ENCODE measurements at regions not wholly inside any gene's neighbourhood (a gene's known extent, or its start where the extent isn't known, plus 50 kb on each side); places are given as distances from the start of the nearest gene placed in this dataset.

GRCh38 chr21:28174701-28175100 lies 818.0 kb downstream of the LTN1 start:
- TF ChIP-seq CTCF (IDR thresholded peaks at IDR 0.05): no peak
- no peak for TF ChIP-seq POLR2A (IDR thresholded peaks at IDR 0.05)
